Body of pancreas (tissue), 4 donors: ENCODE measurements at regions not wholly inside any gene's neighbourhood (a gene's known extent, or its start where the extent isn't known, plus 50 kb on each side); places are given as distances from the start of the nearest gene placed in this dataset.

Source experiments
- POLR2A ChIP-seq, 3 donors: fragments of 450-650 bp; IDR thresholded peaks; one replicate each; pipeline ENCODE4 v1.6.1; 2016; ENCODE audit warnings: antibody characterized with exemption in 3 of 3, mild to moderate bottlenecking in 2 of 3
- TF ChIP-seq, protein P1 (sequence below), 7 experiments: fragments of 450-650 bp in 4 of 7; fragments of 200-600 bp in 3 of 7; sonication (generic) in 3 of 7; IDR thresholded peaks; one replicate each; pipeline ENCODE4 v1.5.1; 2016 to 2019; ENCODE audit warnings: antibody characterized with exemption in 7 of 7

DNA sequence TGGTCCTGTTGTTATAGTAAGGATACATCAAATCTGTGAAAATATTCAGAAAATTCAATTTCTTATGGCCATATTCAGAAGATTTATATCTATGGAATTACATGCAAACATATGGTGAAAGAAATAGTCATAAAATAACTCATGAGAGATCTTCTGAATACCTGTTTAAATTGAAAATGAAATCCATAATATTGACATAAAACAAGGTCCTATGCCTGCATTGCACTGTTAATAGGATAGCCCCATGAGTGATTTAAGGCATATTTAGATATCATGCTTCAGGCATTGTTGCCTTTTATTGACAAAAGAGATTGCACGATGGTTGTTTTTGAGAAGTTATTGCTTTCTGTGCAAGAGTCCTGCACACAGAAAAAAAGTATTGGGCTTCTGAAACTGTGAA is 591.7 kb upstream of the ZNF717 start:
- TF ChIP-seq, protein P1, sequence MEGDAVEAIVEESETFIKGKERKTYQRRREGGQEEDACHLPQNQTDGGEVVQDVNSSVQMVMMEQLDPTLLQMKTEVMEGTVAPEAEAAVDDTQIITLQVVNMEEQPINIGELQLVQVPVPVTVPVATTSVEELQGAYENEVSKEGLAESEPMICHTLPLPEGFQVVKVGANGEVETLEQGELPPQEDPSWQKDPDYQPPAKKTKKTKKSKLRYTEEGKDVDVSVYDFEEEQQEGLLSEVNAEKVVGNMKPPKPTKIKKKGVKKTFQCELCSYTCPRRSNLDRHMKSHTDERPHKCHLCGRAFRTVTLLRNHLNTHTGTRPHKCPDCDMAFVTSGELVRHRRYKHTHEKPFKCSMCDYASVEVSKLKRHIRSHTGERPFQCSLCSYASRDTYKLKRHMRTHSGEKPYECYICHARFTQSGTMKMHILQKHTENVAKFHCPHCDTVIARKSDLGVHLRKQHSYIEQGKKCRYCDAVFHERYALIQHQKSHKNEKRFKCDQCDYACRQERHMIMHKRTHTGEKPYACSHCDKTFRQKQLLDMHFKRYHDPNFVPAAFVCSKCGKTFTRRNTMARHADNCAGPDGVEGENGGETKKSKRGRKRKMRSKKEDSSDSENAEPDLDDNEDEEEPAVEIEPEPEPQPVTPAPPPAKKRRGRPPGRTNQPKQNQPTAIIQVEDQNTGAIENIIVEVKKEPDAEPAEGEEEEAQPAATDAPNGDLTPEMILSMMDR (IDR thresholded peaks at IDR 0.05): no peak
- no peak for TF ChIP-seq POLR2A (IDR thresholded peaks at IDR 0.05)
